SW480 (cell line): ENCODE measurements at regions not wholly inside any gene's neighbourhood (a gene's known extent, or its start where the extent isn't known, plus 50 kb on each side); places are given as distances from the start of the nearest gene placed in this dataset.
"Not testable (repeated sequence)": the region's sequence is repeated elsewhere in the genome, so short reads cannot be mapped to it uniquely, and the experiment has no call there.

ENCODE experiments used
- DNase-seq: peaks from one replicate; pipeline ENCODE4 v3.0.0-alpha.2; 2016; ENCODE audit warnings: low spot score

GRCh38 chr13:34696296-34696695 lies 245.8 kb upstream of the NBEA start:
- no peak for DNase-seq

- no peak for DNase-seq
These were observed 245.3 kb upstream of the NBEA start for GRCh38 chr13:34696741-34697140.

- DNase-seq = no peak
These were observed 243.1 kb upstream of the NBEA start for GRCh38 chr13:34698945-34699344.

- DNase-seq = no peak
These were observed 241.9 kb upstream of the NBEA start for GRCh38 chr13:34700155-34700554.

GRCh38 chr13:34701919-34702318 lies 240.2 kb upstream of the NBEA start:
- no peak for DNase-seq

- DNase-seq = no peak
These were observed 233.3 kb upstream of the NBEA start for GRCh38 chr13:34708566-34709313.

- DNase-seq = no peak
These were observed 222.8 kb upstream of the NBEA start for GRCh38 chr13:34719060-34719875.

GRCh38 chr13:34720618-34721017 lies 221.5 kb upstream of the NBEA start:
- no peak for DNase-seq

GRCh38 chr13:34721631-34722595 lies 220.2 kb upstream of the NBEA start:
- no peak for DNase-seq

- no peak for DNase-seq
These were observed 219.1 kb upstream of the NBEA start for GRCh38 chr13:34722922-34723321.

- no peak for DNase-seq
These were observed 211.1 kb upstream of the NBEA start for GRCh38 chr13:34730961-34731360.

- DNase-seq = no peak
These were observed 210.6 kb upstream of the NBEA start for GRCh38 chr13:34731486-34731885.

- DNase-seq = no peak
These were observed 208.3 kb upstream of the NBEA start for GRCh38 chr13:34733721-34734120.

GRCh38 chr13:34734932-34735331 lies 207.1 kb upstream of the NBEA start:
- no peak for DNase-seq

GRCh38 chr13:34738254-34738992 lies 203.6 kb upstream of the NBEA start:
- DNase-seq = no peak

- not testable (repeated sequence) for DNase-seq
These were observed 195.0 kb upstream of the NBEA start for GRCh38 chr13:34747056-34747455.

GRCh38 chr13:34747507-34747906 lies 194.6 kb upstream of the NBEA start:
- no peak for DNase-seq

- no peak for DNase-seq
These were observed 194.0 kb upstream of the NBEA start for GRCh38 chr13:34748073-34748472.

GRCh38 chr13:34748596-34748995 lies 193.5 kb upstream of the NBEA start:
- no peak for DNase-seq

- no peak for DNase-seq
These were observed 193.0 kb upstream of the NBEA start for GRCh38 chr13:34749046-34749445.

GRCh38 chr13:34750078-34750931 lies 191.8 kb upstream of the NBEA start:
- no peak for DNase-seq
